ENCODE measurements at regions not wholly inside any gene's neighbourhood (a gene's known extent, or its start where the extent isn't known, plus 50 kb on each side); places are given as distances from the start of the nearest gene placed in this dataset.

GRCh38 chr10:69741252-69741651, 60.5 kb upstream of the COL13A1 start:
- DNase-seq, result no peak

GRCh38 chr10:69741671-69742355, 59.9 kb upstream of the COL13A1 start:
- DNase-seq, result no peak

DNA sequence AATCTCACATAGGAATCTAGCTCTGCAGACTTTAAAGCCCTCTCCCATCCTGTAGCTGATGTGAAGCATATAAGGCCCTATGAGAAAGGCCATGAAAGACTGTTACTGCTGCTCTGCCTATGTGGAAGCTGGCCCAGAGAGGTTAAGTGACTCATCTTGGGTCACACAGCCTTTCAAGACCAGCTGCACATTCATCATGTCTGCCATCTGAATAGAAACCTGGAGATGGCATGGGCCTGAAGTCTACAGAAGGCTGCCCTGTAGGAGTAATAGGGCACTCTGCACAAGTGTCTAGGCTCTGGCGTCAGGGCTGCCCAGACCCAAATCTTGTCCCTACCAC, 59.4 kb upstream of the COL13A1 start:
- no peak for DNase-seq

- DNase-seq, result peak; percentile 72
Observed at GRCh38 chr10:69742928-69743602, 58.6 kb upstream of the COL13A1 start.

- no peak for DNase-seq
Observed at GRCh38 chr10:69744971-69745370, 56.7 kb upstream of the COL13A1 start.

DNA sequence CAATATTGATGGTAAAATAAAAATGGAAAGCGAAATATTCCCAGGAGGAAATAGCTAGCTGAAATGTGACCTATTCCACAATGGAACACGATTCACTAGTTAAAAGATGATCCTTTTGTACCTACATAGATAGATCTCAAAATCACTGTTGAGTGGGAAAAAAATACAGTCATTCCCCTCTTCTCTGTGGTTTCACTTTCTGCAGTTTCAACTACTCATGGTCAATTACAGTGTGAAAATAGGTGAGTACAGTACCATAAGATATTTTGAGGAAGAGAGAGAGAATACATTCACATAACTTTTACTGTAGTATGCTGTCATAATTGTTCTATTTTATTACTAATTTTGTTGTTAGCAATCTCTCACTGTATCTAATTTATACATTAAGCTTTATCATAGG, 56.0 kb upstream of the COL13A1 start:
- no peak for DNase-seq

DNA sequence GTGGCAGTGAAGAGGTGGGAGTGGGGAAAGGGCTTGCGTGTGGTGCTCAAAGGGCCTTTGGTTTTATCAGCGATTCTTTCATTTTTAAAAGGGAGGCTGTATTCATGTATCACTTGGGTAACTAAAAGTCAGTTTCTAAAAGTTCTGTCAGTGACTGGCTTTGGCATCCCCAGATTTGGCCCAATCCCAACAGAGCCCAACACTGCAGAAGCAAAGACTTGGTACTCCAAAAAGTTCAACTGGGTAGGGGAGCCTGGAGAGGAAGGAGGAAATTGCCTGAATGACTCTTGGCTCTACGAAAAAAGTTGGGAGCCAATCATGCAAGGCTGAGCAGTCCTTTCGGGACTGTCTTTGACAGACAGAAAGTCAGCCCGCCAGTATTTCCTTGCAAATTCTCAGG, 54.5 kb upstream of the COL13A1 start:
- no peak for DNase-seq

- DNase-seq, result no peak
Observed at GRCh38 chr10:69748621-69749020, 53.1 kb upstream of the COL13A1 start.

GRCh38 chr10:69749178-69750010, 52.3 kb upstream of the COL13A1 start:
- DNase-seq, result no peak

DNA sequence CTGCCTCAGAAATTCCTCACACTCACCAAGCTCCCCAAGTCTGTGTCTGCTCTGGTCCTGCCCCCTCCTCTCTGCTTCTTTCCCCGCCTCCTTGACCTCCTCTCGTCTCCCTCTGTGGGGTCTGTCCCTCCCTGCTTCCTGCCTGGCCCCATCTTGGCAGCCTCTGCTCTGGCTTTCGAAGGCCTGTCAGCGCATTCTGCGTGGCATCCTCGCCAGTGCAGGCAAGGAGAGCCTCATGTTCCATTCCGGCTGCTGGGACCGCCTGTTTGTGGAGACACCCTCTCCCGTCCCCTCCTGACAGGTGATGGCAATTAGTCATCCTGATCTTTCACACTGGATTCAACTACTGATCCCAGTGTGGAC, 51.7 kb upstream of the COL13A1 start:
- DNase-seq, result no peak

DNA sequence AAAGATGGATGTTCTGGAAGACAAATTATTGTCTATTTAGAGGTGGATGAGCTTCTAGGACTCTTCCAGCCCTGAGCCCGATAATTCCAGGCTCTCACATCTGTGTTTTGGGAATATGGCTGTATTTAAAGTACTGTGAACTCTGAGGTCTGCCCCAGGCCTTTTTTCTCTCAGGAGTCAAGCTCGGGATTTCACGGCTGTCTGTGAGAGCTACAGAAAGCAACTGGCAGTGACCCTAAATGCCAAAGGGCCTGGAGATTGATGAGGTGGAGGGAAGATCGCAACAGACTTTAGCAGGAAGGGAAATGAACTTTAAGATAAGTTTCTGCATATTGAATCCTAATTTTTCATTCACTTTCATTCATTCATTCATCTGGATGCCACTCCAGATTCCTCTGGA, 51.0 kb upstream of the COL13A1 start:
- DNase-seq, result no peak

- no peak for DNase-seq
Observed at GRCh38 chr10:69751214-69751613, 50.5 kb upstream of the COL13A1 start.
